ENCODE measurements at regions not wholly inside any gene's neighbourhood (a gene's known extent, or its start where the extent isn't known, plus 50 kb on each side); places are given as distances from the start of the nearest gene placed in this dataset.

- TF ChIP-seq EZH2 (IDR thresholded peaks at IDR 0.05; ENCODE audit: borderline replicate concordance, insufficient read depth, low read length, poor library complexity, severe bottlenecking) (no peak), RAD21 (conservative IDR thresholded peaks at IDR 0.05) (no peak), TAF1 (IDR thresholded peaks at IDR 0.05; ENCODE audit: low read depth) (no peak), POLR2AphosphoS5 (IDR thresholded peaks at IDR 0.05) (no peak), MXI1 (conservative IDR thresholded peaks at IDR 0.05; ENCODE audit: poor library complexity, severe bottlenecking) (no peak), SMC3 (conservative IDR thresholded peaks at IDR 0.05; ENCODE audit: poor library complexity) (no peak)
- TF ChIP-seq, protein P1, sequence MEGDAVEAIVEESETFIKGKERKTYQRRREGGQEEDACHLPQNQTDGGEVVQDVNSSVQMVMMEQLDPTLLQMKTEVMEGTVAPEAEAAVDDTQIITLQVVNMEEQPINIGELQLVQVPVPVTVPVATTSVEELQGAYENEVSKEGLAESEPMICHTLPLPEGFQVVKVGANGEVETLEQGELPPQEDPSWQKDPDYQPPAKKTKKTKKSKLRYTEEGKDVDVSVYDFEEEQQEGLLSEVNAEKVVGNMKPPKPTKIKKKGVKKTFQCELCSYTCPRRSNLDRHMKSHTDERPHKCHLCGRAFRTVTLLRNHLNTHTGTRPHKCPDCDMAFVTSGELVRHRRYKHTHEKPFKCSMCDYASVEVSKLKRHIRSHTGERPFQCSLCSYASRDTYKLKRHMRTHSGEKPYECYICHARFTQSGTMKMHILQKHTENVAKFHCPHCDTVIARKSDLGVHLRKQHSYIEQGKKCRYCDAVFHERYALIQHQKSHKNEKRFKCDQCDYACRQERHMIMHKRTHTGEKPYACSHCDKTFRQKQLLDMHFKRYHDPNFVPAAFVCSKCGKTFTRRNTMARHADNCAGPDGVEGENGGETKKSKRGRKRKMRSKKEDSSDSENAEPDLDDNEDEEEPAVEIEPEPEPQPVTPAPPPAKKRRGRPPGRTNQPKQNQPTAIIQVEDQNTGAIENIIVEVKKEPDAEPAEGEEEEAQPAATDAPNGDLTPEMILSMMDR (IDR thresholded peaks at IDR 0.05; ENCODE audit: poor library complexity, severe bottlenecking), result no peak
- TF ChIP-seq, protein P2, sequence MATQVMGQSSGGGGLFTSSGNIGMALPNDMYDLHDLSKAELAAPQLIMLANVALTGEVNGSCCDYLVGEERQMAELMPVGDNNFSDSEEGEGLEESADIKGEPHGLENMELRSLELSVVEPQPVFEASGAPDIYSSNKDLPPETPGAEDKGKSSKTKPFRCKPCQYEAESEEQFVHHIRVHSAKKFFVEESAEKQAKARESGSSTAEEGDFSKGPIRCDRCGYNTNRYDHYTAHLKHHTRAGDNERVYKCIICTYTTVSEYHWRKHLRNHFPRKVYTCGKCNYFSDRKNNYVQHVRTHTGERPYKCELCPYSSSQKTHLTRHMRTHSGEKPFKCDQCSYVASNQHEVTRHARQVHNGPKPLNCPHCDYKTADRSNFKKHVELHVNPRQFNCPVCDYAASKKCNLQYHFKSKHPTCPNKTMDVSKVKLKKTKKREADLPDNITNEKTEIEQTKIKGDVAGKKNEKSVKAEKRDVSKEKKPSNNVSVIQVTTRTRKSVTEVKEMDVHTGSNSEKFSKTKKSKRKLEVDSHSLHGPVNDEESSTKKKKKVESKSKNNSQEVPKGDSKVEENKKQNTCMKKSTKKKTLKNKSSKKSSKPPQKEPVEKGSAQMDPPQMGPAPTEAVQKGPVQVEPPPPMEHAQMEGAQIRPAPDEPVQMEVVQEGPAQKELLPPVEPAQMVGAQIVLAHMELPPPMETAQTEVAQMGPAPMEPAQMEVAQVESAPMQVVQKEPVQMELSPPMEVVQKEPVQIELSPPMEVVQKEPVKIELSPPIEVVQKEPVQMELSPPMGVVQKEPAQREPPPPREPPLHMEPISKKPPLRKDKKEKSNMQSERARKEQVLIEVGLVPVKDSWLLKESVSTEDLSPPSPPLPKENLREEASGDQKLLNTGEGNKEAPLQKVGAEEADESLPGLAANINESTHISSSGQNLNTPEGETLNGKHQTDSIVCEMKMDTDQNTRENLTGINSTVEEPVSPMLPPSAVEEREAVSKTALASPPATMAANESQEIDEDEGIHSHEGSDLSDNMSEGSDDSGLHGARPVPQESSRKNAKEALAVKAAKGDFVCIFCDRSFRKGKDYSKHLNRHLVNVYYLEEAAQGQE (IDR thresholded peaks at IDR 0.05; ENCODE audit: borderline replicate concordance), result no peak
Observed at GRCh38 chr15:20386198-20386597, 155.4 kb downstream of the GOLGA6L6 start.

All from neural cell (in vitro differentiated cells).